B cell (primary cell): ENCODE measurements at regions not wholly inside any gene's neighbourhood (a gene's known extent, or its start where the extent isn't known, plus 50 kb on each side); places are given as distances from the start of the nearest gene placed in this dataset.

Experiments
- ATAC-seq: fragments of 200-7000 bp; cut with Tn5 transposase; one replicate; pipeline ENCODE4 v1.10.0; 2021; ENCODE audit warnings: low read depth, mild to moderate bottlenecking, moderate number of reproducible peaks, moderate library complexity
- CTCF ChIA-PET: fragments of 350-600 bp; sonication (Branson Sonifier 250); formaldehyde crosslinking; loops from one replicate; lab custom pipeline; 2021; ENCODE audit warnings: antibody characterized with exemption, inconsistent platforms; lab: Charles Lee
- POLR2A ChIA-PET: fragments of 350-600 bp; sonication (Branson Sonifier 250); formaldehyde crosslinking; loops from one replicate; lab custom pipeline; 2021; ENCODE audit warnings: antibody characterized with exemption; lab: Charles Lee
- DNase-seq: peaks from one replicate; pipeline ENCODE4 v3.0.0; 2013
- H2AFZ ChIP-seq: 2 replicates; pipeline ENCODE4 v1.6.1; 2012; ENCODE audit warnings: mild to moderate bottlenecking, low read depth, low read length; ENCODE audit not compliant: insufficient read depth, poor library complexity, severe bottlenecking
- H3K27ac ChIP-seq, 2 donors: 1 replicate in 1 of 2; 2 replicates in 1 of 2; pipeline ENCODE4 v1.5.1; 2012 to 2013; ENCODE audit warnings: low read length in 2 of 2, mild to moderate bottlenecking in 2 of 2, moderate library complexity in 1 of 2
- H3K27me3 ChIP-seq, 4 experiments: fragments of 200-600 bp in 1 of 4; sonication (generic) in 1 of 4; replicated peaks in 1 of 4; 1 replicate in 2 of 4; 2 replicates in 2 of 4; pipeline versions ENCODE4 v1.6.1 to v1.7.0; 2013 to 2016; ENCODE audit warnings: low read length in 3 of 4, mild to moderate bottlenecking in 2 of 4, mixed read lengths in 1 of 4, moderate library complexity in 1 of 4; ENCODE audit not compliant: insufficient read depth in 4 of 4, control insufficient read depth in 3 of 4; ENCODE audit errors: control extremely low read depth in 1 of 4
- H3K36me3 ChIP-seq, 2 experiments: replicated peaks in 1 of 2; 1 replicate in 1 of 2; 2 replicates in 1 of 2; pipeline versions ENCODE4 v1.6.1 to v1.7.1; 2013; ENCODE audit warnings: low read length in 1 of 2; ENCODE audit not compliant: insufficient read depth in 2 of 2, control insufficient read depth in 1 of 2; ENCODE audit errors: control extremely low read depth in 1 of 2, extremely low read depth in 1 of 2
- H3K4me1 ChIP-seq, 2 donors: fragments of 200-600 bp in 1 of 2; sonication (generic) in 1 of 2; 1 replicate in 1 of 2; 2 replicates in 1 of 2; pipeline versions ENCODE4 v1.5.1 to v1.6.1; 2013 to 2017; ENCODE audit warnings: low read length in 2 of 2; ENCODE audit not compliant: control insufficient read depth in 2 of 2, insufficient read depth in 2 of 2
- H3K4me2 ChIP-seq: replicated peaks from 2 replicates; pipeline ENCODE3; 2012; ENCODE audit warnings: mild to moderate bottlenecking, low read depth, low read length; ENCODE audit not compliant: poor library complexity, severe bottlenecking
- H3K4me3 ChIP-seq, 5 experiments: fragments of 200-600 bp in 1 of 5; sonication (generic) in 1 of 5; 1 replicate in 3 of 5; 2 replicates in 2 of 5; pipeline versions ENCODE4 v1.5.1 to v1.7.0; 2011 to 2016; ENCODE audit warnings: low read length in 4 of 5, mild to moderate bottlenecking in 4 of 5, low read depth in 2 of 5, control low read depth in 1 of 5, moderate library complexity in 1 of 5; ENCODE audit not compliant: insufficient read depth in 1 of 5; ENCODE audit errors: control extremely low read depth in 1 of 5, extremely low read depth in 1 of 5
- H3K79me2 ChIP-seq: fragments of 200-600 bp; sonication (generic); one replicate; pipeline ENCODE4 v1.6.0; 2016; ENCODE audit warnings: low read length; ENCODE audit not compliant: control insufficient read depth, insufficient read depth
- H3K9ac ChIP-seq: fragments of 200-600 bp; sonication (generic); 2 replicates; pipeline ENCODE4 v1.6.1; 2017; ENCODE audit warnings: mild to moderate bottlenecking, low read length, moderate library complexity
- H3K9me3 ChIP-seq, 3 donors: one replicate each; pipeline versions ENCODE4 v1.6.1 to v1.7.1; 2013; ENCODE audit warnings: low read length in 2 of 3; ENCODE audit not compliant: control insufficient read depth in 2 of 3, insufficient read depth in 1 of 3; ENCODE audit errors: control extremely low read depth in 1 of 3
- H4K20me1 ChIP-seq: 2 replicates; pipeline ENCODE4 v1.6.0; 2012; ENCODE audit warnings: mild to moderate bottlenecking, low read length; ENCODE audit not compliant: insufficient read depth, control insufficient read depth, poor library complexity, severe bottlenecking
- H3K27ac Mint-ChIP-seq: one replicate; pipeline ENCODE4 v1.8.0; 2021; ENCODE audit warnings: mixed read lengths
- H3K27me3 Mint-ChIP-seq: one replicate; pipeline ENCODE4 v1.8.0; 2021; ENCODE audit warnings: mixed read lengths
- H3K4me1 Mint-ChIP-seq: one replicate; pipeline ENCODE4 v1.8.0; 2021; ENCODE audit warnings: mixed read lengths
- H3K4me3 Mint-ChIP-seq: one replicate; pipeline ENCODE4 v1.8.0; 2021; ENCODE audit warnings: mixed read lengths
- H3K9me3 Mint-ChIP-seq: one replicate; pipeline ENCODE4 v1.8.0; 2022; ENCODE audit warnings: mixed read lengths; ENCODE audit not compliant: insufficient read depth
- EZH2 ChIP-seq: IDR thresholded peaks from 2 replicates; pipeline ENCODE4 v1.6.1; 2012; ENCODE audit warnings: borderline replicate concordance, low read depth, mild to moderate bottlenecking, moderate library complexity, low read length; ENCODE audit not compliant: insufficient read depth, poor library complexity, severe bottlenecking
- WGBS: methylation state at CpG from one replicate; pipeline ENCODE4 v1.1.5; 2013; ENCODE audit warnings: missing lambda C conversion rate; ENCODE audit not compliant: insufficient coverage; 5-methylcytosine and 5-hydroxymethylcytosine counted together
- intact Hi-C: fragments of 100-400 bp; cut with micrococcal nuclease; formaldehyde crosslinking; loops from one replicate; pipeline ENCODE4 v1.10.0; 2022
- TF ChIP-seq, protein P1 (sequence below): fragments of 200-600 bp; IDR thresholded peaks from one replicate; pipeline ENCODE4 v1.8.0; 2022; ENCODE audit warnings: antibody characterized with exemption, mild to moderate bottlenecking

DNA sequence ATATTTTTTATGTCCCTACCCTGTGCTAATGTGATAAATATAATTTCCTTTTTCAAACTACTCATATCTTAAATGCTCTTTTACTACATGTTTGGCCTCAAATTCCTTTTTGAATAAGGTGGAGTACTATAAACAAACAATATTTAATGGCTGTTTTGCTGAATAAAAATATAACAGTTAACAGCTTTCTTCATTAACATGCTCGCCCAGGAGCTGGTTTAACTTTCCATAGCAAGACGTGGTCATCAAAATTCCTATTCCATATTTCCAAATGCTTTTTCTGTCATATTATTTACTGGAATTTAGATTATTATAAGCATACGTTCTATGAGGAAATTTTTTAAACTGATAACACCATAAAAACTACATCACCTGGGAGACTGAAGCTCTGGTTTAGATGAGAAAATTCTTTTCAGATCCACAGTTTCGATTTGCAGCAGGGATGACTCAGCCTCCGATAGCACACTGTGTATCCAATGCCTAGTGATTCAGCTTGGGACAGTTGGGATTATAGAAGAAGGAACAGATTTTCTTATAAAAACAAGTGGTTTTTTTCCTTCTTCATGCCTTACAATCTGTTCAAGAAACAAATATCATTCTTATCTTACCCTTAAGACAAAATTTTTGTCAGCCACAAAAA is 129.1 kb downstream of the FBXO8 start:
- Mint-ChIP-seq H3K27me3 (peaks cover 15% of the 10 kb centered on the region), H3K4me1 (no peaks in the 10 kb centered on the region), H3K4me3 (no peak overlapping the region), H3K9me3 (no peaks in the 10 kb centered on the region), H3K27ac (no peak overlapping the region)
- H3K9ac ChIP-seq, result no peak overlapping the region
- POLR2A ChIA-PET, result no interaction called here
- H3K36me3 ChIP-seq, result no peaks in the 10 kb centered on the region
- no peak overlapping the region for H3K4me2 ChIP-seq
- peaks cover 0 to 16% (median 0%) of the 10 kb centered on the region in 4 experiments for H3K27me3 ChIP-seq
- no peaks in the 10 kb centered on the region for H3K79me2 ChIP-seq
- H3K27ac ChIP-seq, result no peak overlapping the region
- no peak for ATAC-seq
- H3K4me3 ChIP-seq, result no peak overlapping the region
- H2AFZ ChIP-seq, result no peak overlapping the region
- no CpG with 5 or more reads among the region's 5 CpGs for WGBS
- H3K4me1 ChIP-seq, result no peaks in the 10 kb centered on the region
- CTCF ChIA-PET, result no interaction called here
- no peak for TF ChIP-seq EZH2
- TF ChIP-seq, protein P1, sequence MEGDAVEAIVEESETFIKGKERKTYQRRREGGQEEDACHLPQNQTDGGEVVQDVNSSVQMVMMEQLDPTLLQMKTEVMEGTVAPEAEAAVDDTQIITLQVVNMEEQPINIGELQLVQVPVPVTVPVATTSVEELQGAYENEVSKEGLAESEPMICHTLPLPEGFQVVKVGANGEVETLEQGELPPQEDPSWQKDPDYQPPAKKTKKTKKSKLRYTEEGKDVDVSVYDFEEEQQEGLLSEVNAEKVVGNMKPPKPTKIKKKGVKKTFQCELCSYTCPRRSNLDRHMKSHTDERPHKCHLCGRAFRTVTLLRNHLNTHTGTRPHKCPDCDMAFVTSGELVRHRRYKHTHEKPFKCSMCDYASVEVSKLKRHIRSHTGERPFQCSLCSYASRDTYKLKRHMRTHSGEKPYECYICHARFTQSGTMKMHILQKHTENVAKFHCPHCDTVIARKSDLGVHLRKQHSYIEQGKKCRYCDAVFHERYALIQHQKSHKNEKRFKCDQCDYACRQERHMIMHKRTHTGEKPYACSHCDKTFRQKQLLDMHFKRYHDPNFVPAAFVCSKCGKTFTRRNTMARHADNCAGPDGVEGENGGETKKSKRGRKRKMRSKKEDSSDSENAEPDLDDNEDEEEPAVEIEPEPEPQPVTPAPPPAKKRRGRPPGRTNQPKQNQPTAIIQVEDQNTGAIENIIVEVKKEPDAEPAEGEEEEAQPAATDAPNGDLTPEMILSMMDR, result no peak
- no peak for DNase-seq
- no peaks in the 10 kb centered on the region for H3K9me3 ChIP-seq
- intact Hi-C loops, result no loop called here
- no peaks in the 10 kb centered on the region for H4K20me1 ChIP-seq

DNA sequence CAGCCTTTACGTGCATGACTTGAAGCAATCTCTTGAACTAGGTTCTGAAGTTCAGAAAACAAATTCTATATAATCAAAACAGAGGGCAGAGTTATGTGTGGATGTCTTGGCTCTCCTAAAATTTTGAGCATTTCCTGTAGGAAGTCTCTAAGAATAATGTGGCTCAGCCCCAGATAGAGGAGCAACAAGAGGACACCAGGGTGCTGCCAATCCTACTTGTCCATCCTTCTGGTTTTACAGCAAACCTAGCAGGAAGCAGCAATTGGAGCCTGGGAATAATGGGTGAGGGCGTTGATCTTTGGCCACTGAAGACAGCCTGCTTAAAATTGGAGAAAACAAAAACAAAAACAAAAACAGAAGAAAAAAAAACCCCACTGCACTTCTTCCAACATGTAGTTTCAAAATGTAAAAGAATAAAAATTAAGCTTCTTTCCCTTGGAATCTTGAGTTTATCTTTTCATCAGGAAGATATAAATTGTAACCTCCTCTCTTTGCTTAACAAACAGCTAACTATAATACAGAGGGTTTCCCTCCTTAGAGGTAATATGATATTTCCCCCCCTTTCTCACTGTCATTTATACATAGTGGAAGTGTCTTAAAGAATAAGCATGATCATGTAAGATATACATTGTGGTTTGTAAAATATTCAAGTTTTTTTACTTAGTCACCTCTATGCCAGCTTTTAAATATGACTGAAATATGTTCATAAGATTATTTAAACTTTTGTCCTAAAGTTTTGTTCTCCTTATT is 130.6 kb downstream of the FBXO8 start:
- H3K9ac ChIP-seq, result no peak overlapping the region
- no peak overlapping the region for H3K4me2 ChIP-seq
- no peak overlapping the region for H3K4me3 ChIP-seq
- no peak overlapping the region for H2AFZ ChIP-seq
- H3K36me3 ChIP-seq, result no peaks in the 10 kb centered on the region
- ChIA-PET POLR2A (no interaction called here), CTCF (interaction anchor here (0.9 kb wide), 1 partner anchor 8 kb away, joined by 3 read pairs; no protein-coding TSS in a partner anchor)
- no peaks in the 10 kb centered on the region for H3K79me2 ChIP-seq
- no peaks in the 10 kb centered on the region for H3K4me1 ChIP-seq
- H3K27me3 ChIP-seq, result peaks cover 0 to 13% (median 0%) of the 10 kb centered on the region in 4 experiments
- TF ChIP-seq EZH2, result no peak
- TF ChIP-seq, protein P1, result no peak
- no peak overlapping the region for H3K27ac ChIP-seq
- H3K9me3 Mint-ChIP-seq, result no peaks in the 10 kb centered on the region
- ATAC-seq (no peak), DNase-seq (no peak)
- peaks cover 12% of the 10 kb centered on the region for H3K27me3 Mint-ChIP-seq
- H4K20me1 ChIP-seq, result no peaks in the 10 kb centered on the region
- H3K9me3 ChIP-seq, result no peaks in the 10 kb centered on the region
- intact Hi-C loops, result no loop called here
- H3K4me3 Mint-ChIP-seq, result no peak overlapping the region
- no CpG with 5 or more reads among the region's 2 CpGs for WGBS
- H3K27ac Mint-ChIP-seq, result no peak overlapping the region
- no peaks in the 10 kb centered on the region for H3K4me1 Mint-ChIP-seq
